ENCODE measurements at regions not wholly inside any gene's neighbourhood (a gene's known extent, or its start where the extent isn't known, plus 50 kb on each side); places are given as distances from the start of the nearest gene placed in this dataset.

- TF ChIP-seq, protein P1, sequence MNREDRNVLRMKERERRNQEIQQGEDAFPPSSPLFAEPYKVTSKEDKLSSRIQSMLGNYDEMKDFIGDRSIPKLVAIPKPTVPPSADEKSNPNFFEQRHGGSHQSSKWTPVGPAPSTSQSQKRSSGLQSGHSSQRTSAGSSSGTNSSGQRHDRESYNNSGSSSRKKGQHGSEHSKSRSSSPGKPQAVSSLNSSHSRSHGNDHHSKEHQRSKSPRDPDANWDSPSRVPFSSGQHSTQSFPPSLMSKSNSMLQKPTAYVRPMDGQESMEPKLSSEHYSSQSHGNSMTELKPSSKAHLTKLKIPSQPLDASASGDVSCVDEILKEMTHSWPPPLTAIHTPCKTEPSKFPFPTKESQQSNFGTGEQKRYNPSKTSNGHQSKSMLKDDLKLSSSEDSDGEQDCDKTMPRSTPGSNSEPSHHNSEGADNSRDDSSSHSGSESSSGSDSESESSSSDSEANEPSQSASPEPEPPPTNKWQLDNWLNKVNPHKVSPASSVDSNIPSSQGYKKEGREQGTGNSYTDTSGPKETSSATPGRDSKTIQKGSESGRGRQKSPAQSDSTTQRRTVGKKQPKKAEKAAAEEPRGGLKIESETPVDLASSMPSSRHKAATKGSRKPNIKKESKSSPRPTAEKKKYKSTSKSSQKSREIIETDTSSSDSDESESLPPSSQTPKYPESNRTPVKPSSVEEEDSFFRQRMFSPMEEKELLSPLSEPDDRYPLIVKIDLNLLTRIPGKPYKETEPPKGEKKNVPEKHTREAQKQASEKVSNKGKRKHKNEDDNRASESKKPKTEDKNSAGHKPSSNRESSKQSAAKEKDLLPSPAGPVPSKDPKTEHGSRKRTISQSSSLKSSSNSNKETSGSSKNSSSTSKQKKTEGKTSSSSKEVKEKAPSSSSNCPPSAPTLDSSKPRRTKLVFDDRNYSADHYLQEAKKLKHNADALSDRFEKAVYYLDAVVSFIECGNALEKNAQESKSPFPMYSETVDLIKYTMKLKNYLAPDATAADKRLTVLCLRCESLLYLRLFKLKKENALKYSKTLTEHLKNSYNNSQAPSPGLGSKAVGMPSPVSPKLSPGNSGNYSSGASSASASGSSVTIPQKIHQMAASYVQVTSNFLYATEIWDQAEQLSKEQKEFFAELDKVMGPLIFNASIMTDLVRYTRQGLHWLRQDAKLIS (CRISPR knock-in tag; IDR thresholded peaks at IDR 0.05; ENCODE audit: borderline replicate concordance), result no peak
- no peak for TF ChIP-seq CREM (CRISPR knock-in tag; IDR thresholded peaks at IDR 0.05)
Observed at GRCh38 chr11:112644410-112645131, 316.6 kb upstream of the NCAM1 start (continued).

DNA sequence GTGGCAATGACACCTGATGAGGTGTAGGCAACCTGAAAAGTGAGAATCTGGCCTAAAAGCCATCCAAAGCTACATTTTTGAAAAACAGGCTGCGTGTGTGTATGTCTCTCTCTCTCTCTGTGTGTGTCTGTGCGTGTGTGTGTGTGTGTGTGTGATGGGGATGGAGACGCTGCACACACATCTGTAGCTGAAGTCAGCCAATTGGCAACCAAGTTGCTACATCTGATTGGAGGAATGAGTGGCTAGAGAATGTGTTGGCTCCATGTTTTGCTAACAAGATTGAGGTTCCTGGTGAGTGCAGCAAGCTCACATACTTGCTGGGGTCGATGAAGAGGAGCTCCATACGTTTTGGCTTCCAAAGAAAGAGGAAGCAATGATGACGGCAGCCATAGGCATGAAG is 311.4 kb upstream of the NCAM1 start:
- H3K4me1 Mint-ChIP-seq, result peaks cover 15% of the 10 kb centered on the region
- CTCF ChIA-PET, result interaction anchor here (3.2 kb wide), 1 partner anchor 62 kb away, joined by 13 read pairs; no protein-coding TSS in a partner anchor
- no peak for DNase-seq (ENCODE audit: low spot score)
- H3K36me3 Mint-ChIP-seq, result no peaks in the 10 kb centered on the region
- no peak for TF ChIP-seq ELF4 (CRISPR knock-in tag; IDR thresholded peaks at IDR 0.05; ENCODE audit: low read depth)
- TF ChIP-seq NR3C1 (CRISPR knock-in tag; conservative IDR thresholded peaks at IDR 0.05; ENCODE audit: low read depth), result no peak
- no peak overlapping the region for H3K4me3 Mint-ChIP-seq
- POLR2A ChIA-PET, result no interaction called here
- H3K27ac Mint-ChIP-seq, result no peak overlapping the region
- ATAC-seq, result no peak
- H3K9me3 Mint-ChIP-seq, result peaks cover 4% of the 10 kb centered on the region
- H3K27me3 Mint-ChIP-seq (ENCODE audit: low read depth), result no peaks in the 10 kb centered on the region

DNA sequence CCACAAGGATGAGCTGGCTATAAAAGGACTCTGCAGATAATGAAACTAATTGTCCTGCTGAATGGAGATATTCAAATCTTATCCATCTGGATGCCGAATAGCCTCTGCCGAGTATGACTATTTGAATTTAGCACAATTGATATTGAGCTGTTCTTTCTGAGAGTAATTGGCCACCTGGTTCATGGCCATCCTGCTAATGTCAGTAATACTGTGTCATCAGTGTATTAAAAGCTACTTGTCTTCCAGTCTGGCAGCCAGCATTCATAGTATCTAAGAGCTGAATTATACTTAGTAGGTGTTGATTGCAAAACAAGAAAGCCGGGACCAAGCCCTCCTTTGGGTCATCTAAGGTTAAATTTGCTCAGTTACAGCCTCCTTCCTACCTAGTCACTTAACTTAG is 310.7 kb upstream of the NCAM1 start:
- POLR2A ChIA-PET, result no interaction called here
- H3K27me3 Mint-ChIP-seq (ENCODE audit: low read depth), result no peaks in the 10 kb centered on the region
- TF ChIP-seq CDX4 (CRISPR knock-in tag; IDR thresholded peaks at IDR 0.05; ENCODE audit: borderline replicate concordance) (no peak), ZNF219 (CRISPR knock-in tag; IDR thresholded peaks at IDR 0.05; ENCODE audit: borderline replicate concordance) (no peak), TP53 (CRISPR knock-in tag; IDR thresholded peaks at IDR 0.05) (no peak), PRDM15 (CRISPR knock-in tag; IDR thresholded peaks at IDR 0.05) (no peak), GABPB1 (CRISPR knock-in tag; IDR thresholded peaks at IDR 0.05) (no peak), ELF4 (CRISPR knock-in tag; IDR thresholded peaks at IDR 0.05; ENCODE audit: low read depth) (no peak), IRF1 (CRISPR knock-in tag; IDR thresholded peaks at IDR 0.05) (no peak), SOX15 (CRISPR knock-in tag; IDR thresholded peaks at IDR 0.05) (no peak), CREM (CRISPR knock-in tag; IDR thresholded peaks at IDR 0.05) (no peak), PREB (CRISPR knock-in tag; IDR thresholded peaks at IDR 0.05; ENCODE audit: borderline replicate concordance) (no peak)
- TF ChIP-seq, protein P2, sequence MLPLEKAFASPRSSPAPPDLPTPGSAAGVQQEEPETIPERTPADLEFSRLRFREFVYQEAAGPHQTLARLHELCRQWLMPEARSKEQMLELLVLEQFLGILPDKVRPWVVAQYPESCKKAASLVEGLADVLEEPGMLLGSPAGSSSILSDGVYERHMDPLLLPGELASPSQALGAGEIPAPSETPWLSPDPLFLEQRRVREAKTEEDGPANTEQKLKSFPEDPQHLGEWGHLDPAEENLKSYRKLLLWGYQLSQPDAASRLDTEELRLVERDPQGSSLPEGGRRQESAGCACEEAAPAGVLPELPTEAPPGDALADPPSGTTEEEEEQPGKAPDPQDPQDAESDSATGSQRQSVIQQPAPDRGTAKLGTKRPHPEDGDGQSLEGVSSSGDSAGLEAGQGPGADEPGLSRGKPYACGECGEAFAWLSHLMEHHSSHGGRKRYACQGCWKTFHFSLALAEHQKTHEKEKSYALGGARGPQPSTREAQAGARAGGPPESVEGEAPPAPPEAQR (CRISPR knock-in tag; IDR thresholded peaks at IDR 0.05), result no peak
- TF ChIP-seq, protein P3, sequence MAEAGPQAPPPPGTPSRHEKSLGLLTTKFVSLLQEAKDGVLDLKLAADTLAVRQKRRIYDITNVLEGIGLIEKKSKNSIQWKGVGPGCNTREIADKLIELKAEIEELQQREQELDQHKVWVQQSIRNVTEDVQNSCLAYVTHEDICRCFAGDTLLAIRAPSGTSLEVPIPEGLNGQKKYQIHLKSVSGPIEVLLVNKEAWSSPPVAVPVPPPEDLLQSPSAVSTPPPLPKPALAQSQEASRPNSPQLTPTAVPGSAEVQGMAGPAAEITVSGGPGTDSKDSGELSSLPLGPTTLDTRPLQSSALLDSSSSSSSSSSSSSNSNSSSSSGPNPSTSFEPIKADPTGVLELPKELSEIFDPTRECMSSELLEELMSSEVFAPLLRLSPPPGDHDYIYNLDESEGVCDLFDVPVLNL (CRISPR knock-in tag; IDR thresholded peaks at IDR 0.05; ENCODE audit: borderline replicate concordance, low read depth), result no peak
- TF ChIP-seq, protein P4, sequence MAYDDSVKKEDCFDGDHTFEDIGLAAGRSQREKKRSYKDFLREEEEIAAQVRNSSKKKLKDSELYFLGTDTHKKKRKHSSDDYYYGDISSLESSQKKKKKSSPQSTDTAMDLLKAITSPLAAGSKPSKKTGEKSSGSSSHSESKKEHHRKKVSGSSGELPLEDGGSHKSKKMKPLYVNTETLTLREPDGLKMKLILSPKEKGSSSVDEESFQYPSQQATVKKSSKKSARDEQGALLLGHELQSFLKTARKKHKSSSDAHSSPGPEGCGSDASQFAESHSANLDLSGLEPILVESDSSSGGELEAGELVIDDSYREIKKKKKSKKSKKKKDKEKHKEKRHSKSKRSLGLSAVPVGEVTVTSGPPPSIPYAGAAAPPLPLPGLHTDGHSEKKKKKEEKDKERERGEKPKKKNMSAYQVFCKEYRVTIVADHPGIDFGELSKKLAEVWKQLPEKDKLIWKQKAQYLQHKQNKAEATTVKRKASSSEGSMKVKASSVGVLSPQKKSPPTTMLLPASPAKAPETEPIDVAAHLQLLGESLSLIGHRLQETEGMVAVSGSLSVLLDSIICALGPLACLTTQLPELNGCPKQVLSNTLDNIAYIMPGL (CRISPR knock-in tag; IDR thresholded peaks at IDR 0.05), result no peak

More for the DNA sequence above, 310.7 kb upstream of the NCAM1 start:
- CTCF ChIA-PET, result interaction anchor here (1.0 to 3.2 kb wide), 2 partner anchors 62 to 311 kb away, joined by 4 to 13 read pairs; partner anchors contain the start of gene NCAM1
- H3K36me3 Mint-ChIP-seq, result no peaks in the 10 kb centered on the region
- peaks cover 15% of the 10 kb centered on the region for H3K4me1 Mint-ChIP-seq
- H3K9me3 Mint-ChIP-seq, result no peaks in the 10 kb centered on the region
- H3K4me3 Mint-ChIP-seq, result no peak overlapping the region
- DNase-seq (ENCODE audit: low spot score), result no peak
- ATAC-seq, result no peak
- H3K27ac Mint-ChIP-seq, result no peak overlapping the region

Measured in WTC11 (cell line).